Endothelial cell of umbilical vein (primary cell): ENCODE measurements at regions not wholly inside any gene's neighbourhood (a gene's known extent, or its start where the extent isn't known, plus 50 kb on each side); places are given as distances from the start of the nearest gene placed in this dataset.

Experiments used
- BruUV-seq: library from RNA; stranded (reverse); fragments of 400-500 nt; replicated peaks from 2 replicates; lab custom pipeline; 2021; lab: Mats Ljungman, UMichigan
- CTCF ChIA-PET: fragments of 300-600, 350-600 bp; sonication (Branson Sonifier 250); formaldehyde crosslinking; loops from one replicate; lab custom pipeline; 2021; ENCODE audit warnings: antibody characterized with exemption, inconsistent platforms; lab: Charles Lee
- POLR2A ChIA-PET: fragments of 300-600, 350-600 bp; sonication (Branson Sonifier 250); formaldehyde crosslinking; loops from one replicate; lab custom pipeline; 2021; ENCODE audit warnings: antibody characterized with exemption, inconsistent platforms; lab: Charles Lee
- DNase-seq: peaks from one replicate; pipeline ENCODE4 v3.0.0-alpha.2; 2011; ENCODE audit warnings: low read depth, low spot score
- FAIRE-seq: peaks from 2 replicates; lab custom pipeline; 2011; peaks lifted over from hg19 to GRCh38; lab: Jason Lieb, UNC
- H2AFZ ChIP-seq: 2 replicates; pipeline ENCODE4 v1.6.0; 2012; ENCODE audit warnings: low read depth, low read length, control low read depth, inconsistent platforms
- H3K27ac ChIP-seq: 2 replicates; pipeline ENCODE4 v1.5.1; 2011; ENCODE audit warnings: low read depth, mild to moderate bottlenecking, control low read depth, low read length, moderate library complexity; ENCODE audit not compliant: insufficient read depth
- H3K27me3 ChIP-seq, 2 experiments: 2 replicates each; pipeline versions ENCODE4 v1.6.0 to v1.6.1; 2011; ENCODE audit warnings: low read length in 2 of 2, mixed read lengths in 1 of 2; ENCODE audit not compliant: control insufficient read depth in 2 of 2, insufficient read depth in 2 of 2
- H3K36me3 ChIP-seq, 2 experiments: 2 replicates in 1 of 2; 3 replicates in 1 of 2; pipeline ENCODE4 v1.5.1; 2011; ENCODE audit warnings: low read length in 2 of 2, mild to moderate bottlenecking in 1 of 2, moderate library complexity in 1 of 2; ENCODE audit not compliant: control insufficient read depth in 2 of 2, insufficient read depth in 2 of 2; ENCODE audit errors: extremely low read depth in 1 of 2
- H3K4me1 ChIP-seq: 3 replicates; pipeline ENCODE4 v1.5.1; 2011; ENCODE audit warnings: mild to moderate bottlenecking, low read length; ENCODE audit not compliant: control insufficient read depth, insufficient read depth; ENCODE audit errors: extremely low read depth
- H3K4me2 ChIP-seq: 2 replicates; pipeline ENCODE4 v1.6.1; 2011; ENCODE audit warnings: low read length, control low read depth, mixed read lengths; ENCODE audit not compliant: insufficient read depth
- H3K4me3 ChIP-seq, 3 experiments: fragments of 200-600 bp in 1 of 3; sonication (generic), shearing (Covaris generic) in 1 of 3; replicated peaks in 1 of 3; 2 replicates each; pipeline ENCODE4 v1.5.1; 2011 to 2016; ENCODE audit warnings: control low read depth in 3 of 3, low read length in 3 of 3, mild to moderate bottlenecking in 2 of 3, inconsistent platforms in 1 of 3, low read depth in 1 of 3, moderate library complexity in 1 of 3; ENCODE audit not compliant: insufficient read depth in 1 of 3
- H3K79me2 ChIP-seq: 2 replicates; pipeline ENCODE4 v1.6.0; 2012; ENCODE audit warnings: low read length, inconsistent platforms; ENCODE audit not compliant: control insufficient read depth, insufficient read depth
- H3K9ac ChIP-seq: replicated peaks from 2 replicates; pipeline ENCODE3; 2011; ENCODE audit warnings: low read length, control low read depth; ENCODE audit not compliant: insufficient read depth; ENCODE audit errors: extremely low read depth
- H3K9me1 ChIP-seq: replicated peaks from 3 replicates; pipeline ENCODE4 v1.6.0; 2011; ENCODE audit warnings: mild to moderate bottlenecking, low read length; ENCODE audit not compliant: control insufficient read depth, insufficient read depth; ENCODE audit errors: extremely low read depth
- H3K9me3 ChIP-seq: replicated peaks from 2 replicates; pipeline ENCODE4 v1.5.1; 2012; ENCODE audit warnings: low read length, inconsistent platforms; ENCODE audit not compliant: control insufficient read depth, insufficient read depth
- H4K20me1 ChIP-seq: replicated peaks from 2 replicates; pipeline ENCODE3; 2011; ENCODE audit warnings: mild to moderate bottlenecking, low read length; ENCODE audit not compliant: control insufficient read depth, insufficient read depth; ENCODE audit errors: extremely low read depth
- CTCF ChIP-seq, 2 donors: IDR thresholded peaks; 1 replicate in 1 of 2; 2 replicates in 1 of 2; pipeline ENCODE4 v1.5.1; 2011; ENCODE audit warnings: low read length in 2 of 2, mild to moderate bottlenecking in 2 of 2, moderate library complexity in 2 of 2, control low read depth in 1 of 2, inconsistent platforms in 1 of 2, low read depth in 1 of 2; ENCODE audit not compliant: insufficient read depth in 1 of 2; ENCODE audit errors: extremely low read depth in 1 of 2
- EZH2 ChIP-seq: IDR thresholded peaks from 2 replicates; pipeline ENCODE4 v1.6.1; 2012; ENCODE audit warnings: borderline replicate concordance, low read depth, mild to moderate bottlenecking, moderate library complexity, low read length, inconsistent platforms; ENCODE audit not compliant: severe bottlenecking
- FOS ChIP-seq: IDR thresholded peaks from 2 replicates; pipeline ENCODE4 v1.6.1; 2011; ENCODE audit warnings: mild to moderate bottlenecking, low read length, moderate library complexity, borderline replicate concordance; ENCODE audit not compliant: insufficient read depth
- GATA2 ChIP-seq: IDR thresholded peaks from 2 replicates; pipeline ENCODE4 v1.7.0; 2011; ENCODE audit warnings: low read depth, mild to moderate bottlenecking, moderate library complexity, mixed read lengths, low read length; ENCODE audit not compliant: insufficient read length, insufficient read depth
- JUN ChIP-seq: IDR thresholded peaks from 2 replicates; pipeline ENCODE4 v1.6.1; 2011; ENCODE audit warnings: borderline replicate concordance, low read depth; ENCODE audit not compliant: insufficient read length, insufficient read depth
- MAX ChIP-seq: IDR thresholded peaks from 2 replicates; pipeline ENCODE4 v1.6.1; 2011; ENCODE audit not compliant: insufficient read depth, insufficient read length
- MYC ChIP-seq: IDR thresholded peaks from one replicate; pipeline ENCODE4 v1.6.1; 2011; ENCODE audit warnings: mild to moderate bottlenecking, low read depth, low read length
- POLR2A ChIP-seq: IDR thresholded peaks from 2 replicates; pipeline ENCODE4 v1.6.1; 2012; ENCODE audit warnings: low read depth, mild to moderate bottlenecking, control low read depth, low read length
- POLR2AphosphoS5 ChIP-seq: IDR thresholded peaks from 2 replicates; pipeline ENCODE4 v1.6.1; 2012; ENCODE audit warnings: low read depth, mild to moderate bottlenecking, control low read depth, low read length, moderate library complexity; ENCODE audit not compliant: insufficient read depth
- dilution Hi-C: fragments of 300-500 bp; cut with MboI; formaldehyde crosslinking; loops from one replicate; pipeline ENCODE4 v1.15.0; 2019; ENCODE audit warnings: low sequenced_read_pairs; ENCODE audit not compliant: extremely low pct_ligation_motif_present
- intact Hi-C: fragments of 100-400 bp; cut with micrococcal nuclease; formaldehyde crosslinking; loops from one replicate; pipeline ENCODE4 v1.10.0; 2022

DNA sequence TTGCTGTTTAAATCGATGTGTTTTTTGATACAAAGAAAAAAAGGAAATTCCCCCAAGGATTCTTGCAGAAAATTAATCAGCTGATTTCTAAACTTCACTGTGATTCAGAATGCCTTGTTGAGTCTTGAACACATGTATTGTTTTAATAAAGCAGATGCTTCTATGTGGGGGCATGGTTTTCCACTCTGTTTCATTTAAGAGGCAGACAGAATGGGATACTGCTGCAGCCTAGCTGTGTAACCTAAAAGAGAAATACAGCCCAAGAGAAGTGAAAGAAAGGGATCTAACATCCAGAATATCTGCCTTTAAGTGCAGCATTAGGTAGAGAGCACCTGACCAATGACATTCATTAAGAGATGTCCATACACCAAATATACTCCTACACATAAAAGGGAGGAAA lies 365.1 kb upstream of the CCNH start:
- Histone ChIP-seq H3K9me1 (no peaks in the 10 kb centered on the region), H3K79me2 (no peaks in the 10 kb centered on the region), H3K9me3 (no peaks in the 10 kb centered on the region), H3K4me2 (no peak overlapping the region), H3K36me3 (no peaks in the 10 kb centered on the region), H3K4me1 (no peaks in the 10 kb centered on the region), H4K20me1 (no peaks in the 10 kb centered on the region), H3K27ac (no peak overlapping the region), H3K27me3 (peaks cover 1 to 20% of the 10 kb centered on the region in 2 experiments), H3K9ac (no peak overlapping the region), H2AFZ (no peak overlapping the region), H3K4me3 (no peak overlapping the region)
- TF ChIP-seq POLR2A (no peak), GATA2 (no peak), MAX (no peak), EZH2 (no peak), MYC (no peak), POLR2AphosphoS5 (no peak), JUN (no peak), FOS (no peak), CTCF (IDR thresholded peaks at IDR 0.05; ENCODE audit: extremely low read depth in 1 of 2, insufficient read depth in 1 of 2, low read depth in 1 of 2, low read length in 2 of 2) (no peak)
- no peak for DNase-seq
- dilution Hi-C loops (no loop called here), intact Hi-C loops (no loop called here)
- ChIA-PET CTCF (interaction anchor here (0.5 to 8.3 kb wide), 4 partner anchors 11 to 947 kb away, joined by 3 to 398 read pairs (median 130); no protein-coding TSS in a partner anchor), POLR2A (no interaction called here)
- FAIRE-seq: no peak
- no TSS peak for BruUV-seq
